ENCODE measurements at regions not wholly inside any gene's neighbourhood (a gene's known extent, or its start where the extent isn't known, plus 50 kb on each side); places are given as distances from the start of the nearest gene placed in this dataset.

DNA sequence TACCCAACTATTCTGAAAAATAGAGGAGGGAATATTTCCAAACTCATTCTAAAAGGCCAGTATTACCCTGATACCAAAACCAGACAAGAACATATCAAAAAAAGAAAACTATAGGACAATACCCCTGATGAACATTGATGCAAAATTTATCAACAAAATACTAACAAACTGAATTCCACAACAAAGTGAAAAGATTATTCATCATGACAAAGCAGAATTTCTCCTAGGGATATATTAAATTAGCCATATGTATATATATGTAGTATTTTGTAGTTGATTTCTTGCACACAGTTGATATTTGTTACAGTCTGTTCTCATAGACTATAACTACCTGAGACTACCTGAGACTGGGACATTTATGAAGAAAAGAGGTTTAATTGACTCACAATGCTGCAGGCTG is 495.0 kb upstream of the SPRY2 start:
- TF ChIP-seq CTCF (IDR thresholded peaks at IDR 0.05), result no peak
- no peak for TF ChIP-seq POLR2A (IDR thresholded peaks at IDR 0.05)
